GM23338 (cell line): ENCODE measurements at regions not wholly inside any gene's neighbourhood (a gene's known extent, or its start where the extent isn't known, plus 50 kb on each side); places are given as distances from the start of the nearest gene placed in this dataset.
A peak's percentile ranks its signal among the peaks of the same experiment; 100 is the strongest.

Experiments
- ATAC-seq: fragments of 200-7000 bp; cut with Tn5 transposase; 3 replicates; pipeline ENCODE4 v1.9.1; 2020
- DNase-seq: peaks from one replicate; pipeline ENCODE4 v3.0.0-alpha.2; 2015; ENCODE audit warnings: low spot score
- H2AFZ ChIP-seq: fragments of 200-600 bp; sonication (generic); 2 replicates; pipeline ENCODE4 v1.8.0; 2016; ENCODE audit warnings: antibody characterized with exemption, mild to moderate bottlenecking, moderate library complexity
- H3F3A ChIP-seq: fragments of 200-600 bp; sonication (generic); replicated peaks from 2 replicates; pipeline ENCODE4 v1.8.0; 2017; ENCODE audit warnings: antibody characterized with exemption, mixed run types, low read depth
- H3K27ac ChIP-seq: fragments of 200-600 bp; sonication (generic); 2 replicates; pipeline ENCODE4 v1.6.1; 2016; ENCODE audit warnings: low read depth
- H3K27me3 ChIP-seq: fragments of 200-600 bp; sonication (generic); 2 replicates; pipeline ENCODE4 v1.8.0; 2016; ENCODE audit warnings: mild to moderate bottlenecking, mixed run types, moderate library complexity; ENCODE audit not compliant: insufficient read depth
- H3K36me3 ChIP-seq: fragments of 200-600 bp; sonication (generic); 2 replicates; pipeline ENCODE4 v1.8.0; 2016; ENCODE audit warnings: mild to moderate bottlenecking; ENCODE audit not compliant: insufficient read depth
- H3K4me1 ChIP-seq: fragments of 200-600 bp; sonication (generic); 2 replicates; pipeline ENCODE4 v1.8.0; 2016; ENCODE audit warnings: mild to moderate bottlenecking, moderate library complexity; ENCODE audit not compliant: insufficient read depth
- H3K4me2 ChIP-seq: fragments of 200-600 bp; sonication (generic); 2 replicates; pipeline ENCODE4 v1.7.1; 2017; ENCODE audit warnings: mixed run types
- H3K4me3 ChIP-seq: fragments of 200-600 bp; sonication (generic); 2 replicates; pipeline ENCODE4 v1.6.1; 2016; ENCODE audit warnings: mixed run types
- H3K79me2 ChIP-seq: fragments of 200-600 bp; sonication (generic); replicated peaks from 2 replicates; pipeline ENCODE4 v1.8.0; 2017; ENCODE audit warnings: mild to moderate bottlenecking; ENCODE audit not compliant: insufficient read depth
- H3K9me2 ChIP-seq: fragments of 200-600 bp; sonication (generic); 2 replicates; pipeline ENCODE4 v1.8.0; 2017; ENCODE audit not compliant: insufficient read depth
- H4K20me1 ChIP-seq: fragments of 200-600 bp; sonication (generic); replicated peaks from 2 replicates; pipeline ENCODE4 v1.8.0; 2017; ENCODE audit warnings: mild to moderate bottlenecking; ENCODE audit not compliant: insufficient read depth
- H3K27ac Mint-ChIP-seq: 2 replicates; pipeline ENCODE4 v1.8.0; 2020; ENCODE audit warnings: inconsistent platforms, mild to moderate bottlenecking, moderate library complexity, mixed read lengths
- H3K27me3 Mint-ChIP-seq: 3 replicates; pipeline ENCODE4 v1.8.0; 2022; ENCODE audit warnings: low read depth, mild to moderate bottlenecking, moderate library complexity, mixed read lengths, inconsistent platforms; ENCODE audit not compliant: insufficient read depth, poor library complexity
- H3K36me3 Mint-ChIP-seq: 3 replicates; pipeline ENCODE4 v1.8.0; 2021; ENCODE audit warnings: low read depth, mild to moderate bottlenecking, inconsistent platforms, moderate library complexity, mixed read lengths
- H3K4me1 Mint-ChIP-seq: 3 replicates; pipeline ENCODE4 v1.8.0; 2020; ENCODE audit warnings: mild to moderate bottlenecking, inconsistent platforms, mixed read lengths
- H3K4me3 Mint-ChIP-seq: 3 replicates; pipeline ENCODE4 v1.8.0; 2021; ENCODE audit warnings: moderate library complexity, mild to moderate bottlenecking, inconsistent platforms, mixed read lengths
- H3K9me3 Mint-ChIP-seq: 3 replicates; pipeline ENCODE4 v1.8.0; 2020; ENCODE audit warnings: moderate library complexity, mild to moderate bottlenecking, inconsistent platforms, mixed read lengths
- CTCF ChIP-seq, 2 experiments: fragments of 200-600 bp in 1 of 2; sonication (generic) in 1 of 2; conservative IDR thresholded peaks; 2 replicates each; pipeline versions ENCODE4 v1.5.1 to v1.6.1; 2016 to 2017; ENCODE audit warnings: antibody characterized with exemption in 2 of 2, low read depth in 2 of 2, mild to moderate bottlenecking in 2 of 2, moderate library complexity in 1 of 2
- EZH2 ChIP-seq: fragments of 200-600 bp; sonication (generic); IDR thresholded peaks from one replicate; pipeline ENCODE4 v1.8.0; 2017; ENCODE audit warnings: antibody characterized with exemption, mild to moderate bottlenecking, low read depth; ENCODE audit not compliant: unreplicated experiment
- JUNB ChIP-seq: IDR thresholded peaks from one replicate; pipeline ENCODE4 v1.6.1; 2016; ENCODE audit warnings: antibody characterized with exemption; ENCODE audit not compliant: unreplicated experiment
- NANOG ChIP-seq: IDR thresholded peaks from 2 replicates; pipeline ENCODE4 v1.6.1; 2016; ENCODE audit warnings: antibody characterized with exemption, borderline replicate concordance
- POLR2AphosphoS5 ChIP-seq: IDR thresholded peaks from 2 replicates; pipeline ENCODE4 v1.6.1; 2016; ENCODE audit warnings: antibody characterized with exemption, low read depth
- TF ChIP-seq, protein P1 (sequence below): fragments of 250-450 bp; sonication (Bioruptor Pico); IDR thresholded peaks from 2 replicates; pipeline ENCODE4 v1.5.0; 2020; ENCODE audit warnings: mild to moderate bottlenecking, moderate library complexity
- TF ChIP-seq, protein P2 (sequence below): IDR thresholded peaks from 2 replicates; pipeline ENCODE4 v1.6.1; 2016; ENCODE audit warnings: antibody characterized with exemption

- TF ChIP-seq CTCF (conservative IDR thresholded peaks at IDR 0.05; ENCODE audit: low read depth in 2 of 2), result 0 out of 4 replicates have a peak, but pooled peaks of 1 of the 2 experiments have one; percentile 4
- TF ChIP-seq JUNB, result no peak
- TF ChIP-seq EZH2, result no peak
- TF ChIP-seq POLR2AphosphoS5, result no peak
- DNase-seq, result no peak
Measured at GRCh38 chr2:100207411-100207885, 65.1 kb upstream of the AFF3 start.

GRCh38 chr2:100206731-100207255 is 64.4 kb upstream of the AFF3 start:
- no peak for DNase-seq
- peaks cover 2% of the 10 kb centered on the region for H3K27me3 Mint-ChIP-seq
- Histone ChIP-seq H3K36me3 (no peaks in the 10 kb centered on the region), H3F3A (no peaks in the 10 kb centered on the region), H2AFZ (no peak overlapping the region), H4K20me1 (no peaks in the 10 kb centered on the region), H3K9me2 (peaks cover 5% of the 10 kb centered on the region; the same call in 1 of the 2 replicates), H3K27ac (no peak overlapping the region), H3K4me3 (no peak overlapping the region), H3K79me2 (no peaks in the 10 kb centered on the region), H3K4me1 (no peaks in the 10 kb centered on the region), H3K4me2 (no peak overlapping the region), H3K27me3 (no peaks in the 10 kb centered on the region)
- no peaks in the 10 kb centered on the region for H3K9me3 Mint-ChIP-seq
- TF ChIP-seq NANOG, result no peak
- TF ChIP-seq, protein P1, sequence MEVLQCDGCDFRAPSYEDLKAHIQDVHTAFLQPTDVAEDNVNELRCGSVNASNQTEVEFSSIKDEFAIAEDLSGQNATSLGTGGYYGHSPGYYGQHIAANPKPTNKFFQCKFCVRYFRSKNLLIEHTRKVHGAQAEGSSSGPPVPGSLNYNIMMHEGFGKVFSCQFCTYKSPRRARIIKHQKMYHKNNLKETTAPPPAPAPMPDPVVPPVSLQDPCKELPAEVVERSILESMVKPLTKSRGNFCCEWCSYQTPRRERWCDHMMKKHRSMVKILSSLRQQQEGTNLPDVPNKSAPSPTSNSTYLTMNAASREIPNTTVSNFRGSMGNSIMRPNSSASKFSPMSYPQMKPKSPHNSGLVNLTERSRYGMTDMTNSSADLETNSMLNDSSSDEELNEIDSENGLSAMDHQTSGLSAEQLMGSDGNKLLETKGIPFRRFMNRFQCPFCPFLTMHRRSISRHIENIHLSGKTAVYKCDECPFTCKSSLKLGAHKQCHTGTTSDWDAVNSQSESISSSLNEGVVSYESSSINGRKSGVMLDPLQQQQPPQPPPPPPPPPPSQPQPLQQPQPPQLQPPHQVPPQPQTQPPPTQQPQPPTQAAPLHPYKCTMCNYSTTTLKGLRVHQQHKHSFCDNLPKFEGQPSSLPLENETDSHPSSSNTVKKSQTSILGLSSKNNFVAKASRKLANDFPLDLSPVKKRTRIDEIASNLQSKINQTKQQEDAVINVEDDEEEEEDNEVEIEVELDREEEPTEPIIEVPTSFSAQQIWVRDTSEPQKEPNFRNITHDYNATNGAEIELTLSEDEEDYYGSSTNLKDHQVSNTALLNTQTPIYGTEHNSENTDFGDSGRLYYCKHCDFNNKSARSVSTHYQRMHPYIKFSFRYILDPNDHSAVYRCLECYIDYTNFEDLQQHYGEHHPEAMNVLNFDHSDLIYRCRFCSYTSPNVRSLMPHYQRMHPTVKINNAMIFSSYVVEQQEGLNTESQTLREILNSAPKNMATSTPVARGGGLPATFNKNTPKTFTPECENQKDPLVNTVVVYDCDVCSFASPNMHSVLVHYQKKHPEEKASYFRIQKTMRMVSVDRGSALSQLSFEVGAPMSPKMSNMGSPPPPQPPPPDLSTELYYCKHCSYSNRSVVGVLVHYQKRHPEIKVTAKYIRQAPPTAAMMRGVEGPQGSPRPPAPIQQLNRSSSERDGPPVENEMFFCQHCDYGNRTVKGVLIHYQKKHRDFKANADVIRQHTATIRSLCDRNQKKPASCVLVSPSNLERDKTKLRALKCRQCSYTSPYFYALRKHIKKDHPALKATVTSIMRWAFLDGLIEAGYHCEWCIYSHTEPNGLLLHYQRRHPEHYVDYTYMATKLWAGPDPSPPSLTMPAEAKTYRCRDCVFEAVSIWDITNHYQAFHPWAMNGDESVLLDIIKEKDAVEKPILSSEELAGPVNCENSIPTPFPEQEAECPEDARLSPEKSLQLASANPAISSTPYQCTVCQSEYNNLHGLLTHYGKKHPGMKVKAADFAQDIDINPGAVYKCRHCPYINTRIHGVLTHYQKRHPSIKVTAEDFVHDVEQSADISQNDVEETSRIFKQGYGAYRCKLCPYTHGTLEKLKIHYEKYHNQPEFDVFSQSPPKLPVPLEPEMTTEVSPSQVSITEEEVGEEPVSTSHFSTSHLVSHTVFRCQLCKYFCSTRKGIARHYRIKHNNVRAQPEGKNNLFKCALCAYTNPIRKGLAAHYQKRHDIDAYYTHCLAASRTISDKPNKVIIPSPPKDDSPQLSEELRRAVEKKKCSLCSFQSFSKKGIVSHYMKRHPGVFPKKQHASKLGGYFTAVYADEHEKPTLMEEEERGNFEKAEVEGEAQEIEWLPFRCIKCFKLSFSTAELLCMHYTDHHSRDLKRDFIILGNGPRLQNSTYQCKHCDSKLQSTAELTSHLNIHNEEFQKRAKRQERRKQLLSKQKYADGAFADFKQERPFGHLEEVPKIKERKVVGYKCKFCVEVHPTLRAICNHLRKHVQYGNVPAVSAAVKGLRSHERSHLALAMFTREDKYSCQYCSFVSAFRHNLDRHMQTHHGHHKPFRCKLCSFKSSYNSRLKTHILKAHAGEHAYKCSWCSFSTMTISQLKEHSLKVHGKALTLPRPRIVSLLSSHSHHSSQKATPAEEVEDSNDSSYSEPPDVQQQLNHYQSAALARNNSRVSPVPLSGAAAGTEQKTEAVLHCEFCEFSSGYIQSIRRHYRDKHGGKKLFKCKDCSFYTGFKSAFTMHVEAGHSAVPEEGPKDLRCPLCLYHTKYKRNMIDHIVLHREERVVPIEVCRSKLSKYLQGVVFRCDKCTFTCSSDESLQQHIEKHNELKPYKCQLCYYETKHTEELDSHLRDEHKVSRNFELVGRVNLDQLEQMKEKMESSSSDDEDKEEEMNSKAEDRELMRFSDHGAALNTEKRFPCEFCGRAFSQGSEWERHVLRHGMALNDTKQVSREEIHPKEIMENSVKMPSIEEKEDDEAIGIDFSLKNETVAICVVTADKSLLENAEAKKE (CRISPR knock-in tag), result no peak
- TF ChIP-seq, protein P2, sequence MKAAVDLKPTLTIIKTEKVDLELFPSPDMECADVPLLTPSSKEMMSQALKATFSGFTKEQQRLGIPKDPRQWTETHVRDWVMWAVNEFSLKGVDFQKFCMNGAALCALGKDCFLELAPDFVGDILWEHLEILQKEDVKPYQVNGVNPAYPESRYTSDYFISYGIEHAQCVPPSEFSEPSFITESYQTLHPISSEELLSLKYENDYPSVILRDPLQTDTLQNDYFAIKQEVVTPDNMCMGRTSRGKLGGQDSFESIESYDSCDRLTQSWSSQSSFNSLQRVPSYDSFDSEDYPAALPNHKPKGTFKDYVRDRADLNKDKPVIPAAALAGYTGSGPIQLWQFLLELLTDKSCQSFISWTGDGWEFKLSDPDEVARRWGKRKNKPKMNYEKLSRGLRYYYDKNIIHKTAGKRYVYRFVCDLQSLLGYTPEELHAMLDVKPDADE, result no peak
- no peak for TF ChIP-seq JUNB
- TF ChIP-seq CTCF (conservative IDR thresholded peaks at IDR 0.05; ENCODE audit: low read depth in 2 of 2), result no peak
- TF ChIP-seq POLR2AphosphoS5, result no peak
- no peak for TF ChIP-seq EZH2
- ATAC-seq, result no peak
- H3K27ac Mint-ChIP-seq, result no peak overlapping the region
- no peaks in the 10 kb centered on the region for H3K36me3 Mint-ChIP-seq
- H3K4me1 Mint-ChIP-seq, result no peaks in the 10 kb centered on the region
- H3K4me3 Mint-ChIP-seq, result no peak overlapping the region

More at GRCh38 chr2:100207411-100207885, 65.1 kb upstream of the AFF3 start:
- no peak overlapping the region for H3K4me2 ChIP-seq
- H3K4me3 Mint-ChIP-seq, result no peak overlapping the region
- H3K4me1 Mint-ChIP-seq, result no peaks in the 10 kb centered on the region
- H3K4me3 ChIP-seq, result no peak overlapping the region
- no peaks in the 10 kb centered on the region for H3K36me3 ChIP-seq
- no peaks in the 10 kb centered on the region for H3K36me3 Mint-ChIP-seq
- no peaks in the 10 kb centered on the region for H4K20me1 ChIP-seq
- H2AFZ ChIP-seq, result no peak overlapping the region
- H3K9me2 ChIP-seq, result peaks cover 5% of the 10 kb centered on the region; the same call in 1 of the 2 replicates
- H3K27ac ChIP-seq, result no peak overlapping the region
- H3K9me3 Mint-ChIP-seq, result no peaks in the 10 kb centered on the region
- no peaks in the 10 kb centered on the region for H3K27me3 ChIP-seq
- peaks cover 2% of the 10 kb centered on the region for H3K27me3 Mint-ChIP-seq
- H3F3A ChIP-seq, result no peaks in the 10 kb centered on the region
- H3K79me2 ChIP-seq, result no peaks in the 10 kb centered on the region
- no peaks in the 10 kb centered on the region for H3K4me1 ChIP-seq
- peak; percentile 73 for ATAC-seq
- no peak overlapping the region for H3K27ac Mint-ChIP-seq
